ENCODE measurements at regions not wholly inside any gene's neighbourhood (a gene's known extent, or its start where the extent isn't known, plus 50 kb on each side); places are given as distances from the start of the nearest gene placed in this dataset.

DNA sequence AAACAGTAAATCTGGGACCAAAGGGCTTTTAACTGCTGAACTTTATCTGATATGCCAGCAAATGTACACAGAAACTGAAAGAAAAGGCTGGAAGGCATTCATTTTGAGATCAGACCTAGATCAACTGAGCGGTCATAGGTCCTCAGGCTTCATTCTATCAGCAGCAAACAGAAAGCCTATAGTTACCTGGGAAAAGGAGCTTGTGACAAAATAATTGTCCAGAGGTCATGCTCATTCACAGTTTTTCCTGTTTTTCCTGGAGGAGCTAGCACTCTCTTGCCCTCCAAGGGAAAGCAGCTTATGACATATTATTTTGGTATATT, 320.2 kb downstream of the AHR start:
- Histone ChIP-seq H3K4me2 (replicated peaks; ENCODE audit: extremely low read depth, low read length, poor library complexity, severe bottlenecking) (no peak overlapping the region), H3K79me2 (ENCODE audit: insufficient read depth, low read length) (no peaks in the 10 kb centered on the region), H3K4me1 (ENCODE audit: control insufficient read depth in 1 of 2, insufficient read depth in 2 of 2, low read length in 2 of 2) (no peaks in the 10 kb centered on the region), H4K20me1 (ENCODE audit: insufficient read depth, low read length) (no peaks in the 10 kb centered on the region), H3K27me3 (ENCODE audit: control insufficient read depth in 2 of 2, insufficient read depth in 2 of 2, low read length in 2 of 2) (no peaks in the 10 kb centered on the region), H3K4me3 (replicated peaks in 1 of 3; ENCODE audit: low read depth in 2 of 3, low read length in 3 of 3) (no peak overlapping the region), H3K9ac (ENCODE audit: insufficient read depth, low read length, poor library complexity, severe bottlenecking) (no peak overlapping the region), H2AFZ (ENCODE audit: insufficient read depth, low read depth, low read length, poor library complexity, severe bottlenecking) (no peak overlapping the region), H3K36me3 (replicated peaks in 1 of 2; ENCODE audit: control insufficient read depth in 1 of 2, insufficient read depth in 2 of 2, low read length in 2 of 2) (no peaks in the 10 kb centered on the region), H3K27ac (ENCODE audit: low read depth in 1 of 2, low read length in 2 of 2) (no peak overlapping the region), H3K9me3 (replicated peaks in 1 of 2; ENCODE audit: control insufficient read depth in 1 of 2, insufficient read depth in 1 of 2, low read length in 2 of 2) (no peaks in the 10 kb centered on the region)
- 86% methylated on average over 1 of the region's 1 CpG for WGBS (ENCODE audit: insufficient coverage)
- Mint-ChIP-seq H3K4me3 (no peak overlapping the region), H3K27me3 (ENCODE audit: low read depth in 3 of 3) (peaks cover 0 to 3% (median under 1%) of the 10 kb centered on the region in 3 donors), H3K4me1 (no peaks in the 10 kb centered on the region), H3K36me3 (no peaks in the 10 kb centered on the region), H3K9me3 (peaks cover 0 to 2% (median 0%) of the 10 kb centered on the region in 7 donors), H3K27ac (no peak overlapping the region)
- TF ChIP-seq, protein P1, sequence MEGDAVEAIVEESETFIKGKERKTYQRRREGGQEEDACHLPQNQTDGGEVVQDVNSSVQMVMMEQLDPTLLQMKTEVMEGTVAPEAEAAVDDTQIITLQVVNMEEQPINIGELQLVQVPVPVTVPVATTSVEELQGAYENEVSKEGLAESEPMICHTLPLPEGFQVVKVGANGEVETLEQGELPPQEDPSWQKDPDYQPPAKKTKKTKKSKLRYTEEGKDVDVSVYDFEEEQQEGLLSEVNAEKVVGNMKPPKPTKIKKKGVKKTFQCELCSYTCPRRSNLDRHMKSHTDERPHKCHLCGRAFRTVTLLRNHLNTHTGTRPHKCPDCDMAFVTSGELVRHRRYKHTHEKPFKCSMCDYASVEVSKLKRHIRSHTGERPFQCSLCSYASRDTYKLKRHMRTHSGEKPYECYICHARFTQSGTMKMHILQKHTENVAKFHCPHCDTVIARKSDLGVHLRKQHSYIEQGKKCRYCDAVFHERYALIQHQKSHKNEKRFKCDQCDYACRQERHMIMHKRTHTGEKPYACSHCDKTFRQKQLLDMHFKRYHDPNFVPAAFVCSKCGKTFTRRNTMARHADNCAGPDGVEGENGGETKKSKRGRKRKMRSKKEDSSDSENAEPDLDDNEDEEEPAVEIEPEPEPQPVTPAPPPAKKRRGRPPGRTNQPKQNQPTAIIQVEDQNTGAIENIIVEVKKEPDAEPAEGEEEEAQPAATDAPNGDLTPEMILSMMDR (IDR thresholded peaks at IDR 0.05): no peak
- intact Hi-C loops (cut with micrococcal nuclease): no loop called here
- no peak for DNase-seq

DNA sequence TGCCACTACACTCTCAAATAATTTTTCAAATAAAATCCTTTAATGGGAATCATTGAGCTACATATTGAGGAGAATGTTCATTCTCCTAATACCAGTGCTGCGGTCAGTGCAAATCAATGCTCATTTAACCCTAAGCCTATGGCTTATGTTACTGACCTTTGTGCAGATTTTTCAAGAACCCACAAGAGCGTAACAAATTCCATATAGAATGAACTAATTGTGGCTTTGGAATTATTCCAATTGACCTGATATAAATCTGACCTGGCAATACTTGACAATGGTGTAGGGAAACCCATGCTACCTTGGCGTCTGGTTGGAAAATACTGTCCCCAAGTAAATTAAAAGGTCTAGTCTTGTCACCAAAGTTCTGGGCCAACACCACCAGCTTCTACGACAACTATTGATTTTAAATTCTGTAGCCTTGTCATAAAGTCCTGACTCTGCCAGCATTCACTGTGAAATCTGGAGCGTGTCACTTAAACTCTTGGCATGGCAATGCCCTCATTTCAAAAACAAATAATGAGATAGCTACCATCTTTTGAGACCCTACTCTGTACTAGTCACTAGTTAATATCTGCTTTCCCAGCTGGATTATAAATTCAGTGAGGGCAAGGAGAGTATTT, 320.9 kb downstream of the AHR start:
- Histone ChIP-seq H3K79me2 (ENCODE audit: insufficient read depth, low read length) (no peaks in the 10 kb centered on the region), H3K36me3 (replicated peaks in 1 of 2; ENCODE audit: control insufficient read depth in 1 of 2, insufficient read depth in 2 of 2, low read length in 2 of 2) (no peaks in the 10 kb centered on the region), H3K4me2 (replicated peaks; ENCODE audit: extremely low read depth, low read length, poor library complexity, severe bottlenecking) (no peak overlapping the region), H3K4me1 (ENCODE audit: control insufficient read depth in 1 of 2, insufficient read depth in 2 of 2, low read length in 2 of 2) (no peaks in the 10 kb centered on the region), H3K27me3 (ENCODE audit: control insufficient read depth in 2 of 2, insufficient read depth in 2 of 2, low read length in 2 of 2) (no peaks in the 10 kb centered on the region), H3K4me3 (replicated peaks in 1 of 3; ENCODE audit: low read depth in 2 of 3, low read length in 3 of 3) (no peak overlapping the region), H3K9ac (ENCODE audit: insufficient read depth, low read length, poor library complexity, severe bottlenecking) (no peak overlapping the region), H2AFZ (ENCODE audit: insufficient read depth, low read depth, low read length, poor library complexity, severe bottlenecking) (no peak overlapping the region), H4K20me1 (ENCODE audit: insufficient read depth, low read length) (no peaks in the 10 kb centered on the region), H3K9me3 (replicated peaks in 1 of 2; ENCODE audit: control insufficient read depth in 1 of 2, insufficient read depth in 1 of 2, low read length in 2 of 2) (no peaks in the 10 kb centered on the region), H3K27ac (ENCODE audit: low read depth in 1 of 2, low read length in 2 of 2) (no peak overlapping the region)
- WGBS (ENCODE audit: insufficient coverage): 97% methylated on average over 3 of the region's 5 CpGs
- Mint-ChIP-seq H3K4me1 (no peaks in the 10 kb centered on the region), H3K27ac (no peak overlapping the region), H3K27me3 (ENCODE audit: low read depth in 3 of 3) (peaks cover 0 to 3% (median 3%) of the 10 kb centered on the region in 3 donors), H3K9me3 (peaks cover 0 to 2% (median 0%) of the 10 kb centered on the region in 7 donors), H3K36me3 (no peaks in the 10 kb centered on the region), H3K4me3 (no peak overlapping the region)
- intact Hi-C loops (cut with micrococcal nuclease): no loop called here
- TF ChIP-seq, protein P1 (IDR thresholded peaks at IDR 0.05): no peak
- DNase-seq: no peak

Measured in CD14-positive monocyte (primary cell).